ENCODE measurements at regions not wholly inside any gene's neighbourhood (a gene's known extent, or its start where the extent isn't known, plus 50 kb on each side); places are given as distances from the start of the nearest gene placed in this dataset.

- in situ Hi-C loops (cut with MboI) = no loop called here
- WGBS (ENCODE audit: insufficient coverage, insufficient replicate concordance, low lambda C conversion rate, missing lambda C conversion rate) = 0% methylated on average over 1 of the region's 1 CpG
- no peak for ATAC-seq
These were observed 1327.1 kb upstream of the C9orf72 start for GRCh38 chr9:28900406-28900805.

GRCh38 chr9:28909526-28909925, 1336.2 kb upstream of the C9orf72 start:
- in situ Hi-C loops (cut with MboI) (no loop called here), intact Hi-C loops (cut with micrococcal nuclease; ENCODE audit: unreplicated experiment) (no loop called here)
- H3K9ac ChIP-seq (ENCODE audit: control insufficient read depth, insufficient read depth, low read length) = no peak overlapping the region
- no peak overlapping the region for H3K4me3 ChIP-seq
- no peaks in the 10 kb centered on the region for H3K79me2 ChIP-seq (ENCODE audit: control insufficient read depth, insufficient read depth, low read length)
- no peaks in the 10 kb centered on the region for H4K20me1 ChIP-seq (ENCODE audit: control insufficient read depth, insufficient read depth)
- FAIRE-seq (no peak), ATAC-seq (no peak), DNase-seq (ENCODE audit: low read depth, low spot score) (no peak)
- 0% methylated on average over 1 of the region's 1 CpG for WGBS (ENCODE audit: insufficient coverage, insufficient replicate concordance, low lambda C conversion rate, missing lambda C conversion rate)
- SMC1A ChIA-PET (ENCODE audit: uncharacterized antibody, unreplicated experiment) = no interaction called here
- no peaks in the 10 kb centered on the region for H3K4me1 ChIP-seq (ENCODE audit: control insufficient read depth, insufficient read depth, low read length)
- no peaks in the 10 kb centered on the region for H3K36me3 ChIP-seq (ENCODE audit: control insufficient read depth in 2 of 2, insufficient read depth in 2 of 2, low read length in 1 of 2)
- H3K9me3 ChIP-seq (replicated peaks; ENCODE audit: control insufficient read depth, insufficient read depth, low read length) = no peaks in the 10 kb centered on the region
- no peak overlapping the region for H3K4me2 ChIP-seq (ENCODE audit: control insufficient read depth, insufficient read depth)
- CTCF ChIA-PET = no interaction called here
- POLR2A ChIA-PET = no interaction called here
- RAD21 ChIA-PET (ENCODE audit: unreplicated experiment) = no interaction called here
- H2AFZ ChIP-seq (ENCODE audit: control insufficient read depth, low read depth, low read length) = no peak overlapping the region
- no peaks in the 10 kb centered on the region for H3K27me3 ChIP-seq (replicated peaks in 1 of 2; ENCODE audit: control insufficient read depth in 2 of 2, insufficient read depth in 2 of 2, low read length in 1 of 2)
- BruUV-seq (replicated peaks) = no TSS peak
- H3K27ac ChIP-seq (ENCODE audit: control insufficient read depth, insufficient read depth) = no peak overlapping the region
- TF ChIP-seq WRNIP1 (IDR thresholded peaks at IDR 0.05; ENCODE audit: borderline replicate concordance, low read depth, low read length) = no peak
- TF ChIP-seq TCF12 (IDR thresholded peaks at IDR 0.05; ENCODE audit: low read depth, low read length) = no peak
- TF ChIP-seq ZBTB11 (CRISPR knock-in tag; IDR thresholded peaks at IDR 0.05) = no peak
- TF ChIP-seq ZNF217 (IDR thresholded peaks at IDR 0.05) = no peak
- no peak for TF ChIP-seq MYC (IDR thresholded peaks at IDR 0.05; ENCODE audit: insufficient read depth, insufficient read length, insufficient replicate concordance, low read length, severe bottlenecking)
- TF ChIP-seq E4F1 (IDR thresholded peaks at IDR 0.05; ENCODE audit: borderline replicate concordance, partially characterized antibody) = no peak
- TF ChIP-seq FOXK2 (IDR thresholded peaks at IDR 0.05) = no peak
- no peak for TF ChIP-seq MTA2 (IDR thresholded peaks at IDR 0.05; ENCODE audit: low read depth)
- no peak for TF ChIP-seq ZZZ3 (IDR thresholded peaks at IDR 0.05; ENCODE audit: control insufficient read depth, insufficient read length, low read depth)
- no peak for TF ChIP-seq PML (IDR thresholded peaks at IDR 0.05; ENCODE audit: low read length)

More at GRCh38 chr9:28900406-28900805, 1327.1 kb upstream of the C9orf72 start:
- Histone ChIP-seq H3K27me3 (replicated peaks in 1 of 2; ENCODE audit: control insufficient read depth in 2 of 2, insufficient read depth in 2 of 2, low read length in 1 of 2) (no peaks in the 10 kb centered on the region), H3K27ac (ENCODE audit: control insufficient read depth, insufficient read depth) (no peak overlapping the region), H3K4me2 (ENCODE audit: control insufficient read depth, insufficient read depth) (no peak overlapping the region), H3K9me3 (replicated peaks; ENCODE audit: control insufficient read depth, insufficient read depth, low read length) (no peaks in the 10 kb centered on the region), H3K79me2 (ENCODE audit: control insufficient read depth, insufficient read depth, low read length) (no peaks in the 10 kb centered on the region), H2AFZ (ENCODE audit: control insufficient read depth, low read depth, low read length) (no peak overlapping the region), H3K9ac (ENCODE audit: control insufficient read depth, insufficient read depth, low read length) (no peak overlapping the region), H3K4me3 (no peak overlapping the region), H4K20me1 (ENCODE audit: control insufficient read depth, insufficient read depth) (no peaks in the 10 kb centered on the region), H3K4me1 (ENCODE audit: control insufficient read depth, insufficient read depth, low read length) (no peaks in the 10 kb centered on the region), H3K36me3 (ENCODE audit: control insufficient read depth in 2 of 2, insufficient read depth in 2 of 2, low read length in 1 of 2) (no peaks in the 10 kb centered on the region)
- POLR2A ChIA-PET = no interaction called here
- FAIRE-seq (no peak), DNase-seq (ENCODE audit: low read depth, low spot score) (no peak)
- no TSS peak for BruUV-seq (replicated peaks)
- no peak for TF ChIP-seq NRF1 (conservative IDR thresholded peaks at IDR 0.05; ENCODE audit: low read depth, low read length)
- TF ChIP-seq SPI1 (IDR thresholded peaks at IDR 0.05; ENCODE audit: borderline replicate concordance, insufficient read depth, low read depth, low read length) = no peak
- SMC1A ChIA-PET (ENCODE audit: uncharacterized antibody, unreplicated experiment) = no interaction called here
- CTCF ChIA-PET = no interaction called here
- RAD21 ChIA-PET (ENCODE audit: unreplicated experiment) = no interaction called here
- intact Hi-C loops (cut with micrococcal nuclease; ENCODE audit: unreplicated experiment) = no loop called here
